ENCODE measurements at regions not wholly inside any gene's neighbourhood (a gene's known extent, or its start where the extent isn't known, plus 50 kb on each side); places are given as distances from the start of the nearest gene placed in this dataset.

GRCh38 chr4:60221866-60222265 lies 978.3 kb upstream of the ADGRL3 start:
- no peak for TF ChIP-seq CTCF (IDR thresholded peaks at IDR 0.05)
- no peak for TF ChIP-seq POLR2AphosphoS5 (IDR thresholded peaks at IDR 0.05)
- no peak for TF ChIP-seq EP300 (IDR thresholded peaks at IDR 0.05)
- no peak for TF ChIP-seq POLR2A (IDR thresholded peaks at IDR 0.05)

All from sigmoid colon (tissue), 4 donors.